Upper lobe of left lung (tissue), 4 donors: ENCODE measurements at regions not wholly inside any gene's neighbourhood (a gene's known extent, or its start where the extent isn't known, plus 50 kb on each side); places are given as distances from the start of the nearest gene placed in this dataset.

Source experiments
- CTCF ChIP-seq, 6 experiments: fragments of 450-650 bp in 4 of 6; fragments of 200-600 bp in 2 of 6; sonication (generic) in 2 of 6; IDR thresholded peaks; one replicate each; pipeline ENCODE4 v1.5.1; 2016 to 2019; ENCODE audit warnings: antibody characterized with exemption in 6 of 6
- EP300 ChIP-seq, 4 donors: sonication (generic); formaldehyde crosslinking; IDR thresholded peaks; one replicate each; pipeline ENCODE4 v1.5.1; 2017; ENCODE audit warnings: antibody characterized with exemption in 4 of 4, control low read depth in 2 of 4
- POLR2A ChIP-seq, 4 donors: fragments of 450-650 bp; IDR thresholded peaks; one replicate each; pipeline ENCODE4 v1.5.1; 2016 to 2017; ENCODE audit warnings: antibody characterized with exemption in 4 of 4, mild to moderate bottlenecking in 2 of 4
- POLR2AphosphoS5 ChIP-seq, 2 donors: sonication (generic); formaldehyde crosslinking; IDR thresholded peaks; one replicate each; pipeline ENCODE4 v1.5.1; 2017; ENCODE audit warnings: antibody characterized with exemption in 2 of 2

DNA sequence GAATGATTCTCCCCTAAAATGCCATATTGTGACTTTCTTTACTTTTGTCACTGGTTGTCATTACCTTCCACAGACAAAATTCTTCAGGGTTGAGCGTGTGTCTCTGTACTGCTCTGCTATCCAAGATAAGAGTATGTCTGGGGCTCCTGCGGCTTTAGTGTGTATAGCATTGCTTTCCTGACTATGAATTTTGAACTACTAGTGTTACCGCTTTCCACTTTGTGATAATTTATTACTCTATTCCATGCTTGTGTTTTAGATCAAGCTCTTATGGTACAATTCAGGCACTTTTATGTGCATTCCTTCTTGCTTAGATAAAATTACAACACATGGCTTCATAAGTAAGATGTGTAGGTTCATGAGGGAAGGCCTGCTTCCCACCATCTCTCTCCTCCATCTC lies 51.5 kb upstream of the MEF2C start:
- TF ChIP-seq CTCF (IDR thresholded peaks at IDR 0.05), result no peak
- no peak for TF ChIP-seq POLR2A (IDR thresholded peaks at IDR 0.05)
- TF ChIP-seq EP300 (IDR thresholded peaks at IDR 0.05), result no peak
- TF ChIP-seq POLR2AphosphoS5 (IDR thresholded peaks at IDR 0.05), result no peak
